Liver (tissue), 3 donors: ENCODE measurements at regions not wholly inside any gene's neighbourhood (a gene's known extent, or its start where the extent isn't known, plus 50 kb on each side); places are given as distances from the start of the nearest gene placed in this dataset.

Source experiments
- CTCF ChIP-seq: fragments of 150-350 bp; IDR thresholded peaks from 2 replicates; pipeline ENCODE4 v1.5.1; 2017; ENCODE audit warnings: improper control_type of control experiment, low read depth, low read length; ENCODE audit not compliant: missing input control
- EGR1 ChIP-seq, 2 donors: IDR thresholded peaks; 2 replicates each; pipeline ENCODE4 v1.6.1; 2016 to 2018; ENCODE audit warnings: antibody characterized with exemption in 2 of 2, low read depth in 2 of 2
- RAD21 ChIP-seq, 2 donors: IDR thresholded peaks; 2 replicates each; pipeline ENCODE4 v1.6.1; 2016; ENCODE audit warnings: antibody characterized with exemption in 2 of 2, mild to moderate bottlenecking in 2 of 2
- REST ChIP-seq: IDR thresholded peaks from 2 replicates; pipeline ENCODE4 v1.6.1; 2016; ENCODE audit warnings: antibody characterized with exemption, mild to moderate bottlenecking
- SP1 ChIP-seq: IDR thresholded peaks from 2 replicates; pipeline ENCODE4 v1.6.1; 2018; ENCODE audit warnings: antibody characterized with exemption, mild to moderate bottlenecking
- TAF1 ChIP-seq: conservative IDR thresholded peaks from 2 replicates; pipeline ENCODE4 v1.6.1; 2016; ENCODE audit warnings: antibody characterized with exemption, mild to moderate bottlenecking
- YY1 ChIP-seq: IDR thresholded peaks from 2 replicates; pipeline ENCODE4 v1.6.1; 2016; ENCODE audit warnings: antibody characterized with exemption, mild to moderate bottlenecking
- ZBTB33 ChIP-seq: IDR thresholded peaks from 2 replicates; pipeline ENCODE4 v1.6.1; 2016; ENCODE audit warnings: antibody characterized with exemption
- donor health status: healthy.
- donor health status: healthy.

GRCh38 chr20:40080041-40080652 lies 608.9 kb downstream of the MAFB start:
- TF ChIP-seq REST (no peak), YY1 (no peak), TAF1 (no peak), CTCF (no peak), EGR1 (IDR thresholded peaks at IDR 0.05; ENCODE audit: low read depth in 2 of 2) (no peak), SP1 (no peak), ZBTB33 (no peak), RAD21 (IDR thresholded peaks at IDR 0.05) (no peak)
